WERI-Rb-1 (cell line): ENCODE measurements at regions not wholly inside any gene's neighbourhood (a gene's known extent, or its start where the extent isn't known, plus 50 kb on each side); places are given as distances from the start of the nearest gene placed in this dataset.

Experiments used
- DNase-seq: peaks from one replicate; pipeline ENCODE4 v3.0.0-alpha.2; 2020
- H3K27ac ChIP-seq: fragments of 250-450 bp; sonication (Bioruptor Pico); 2 replicates; pipeline ENCODE4 v1.5.1; 2020; ENCODE audit warnings: mild to moderate bottlenecking, moderate library complexity
- H3K27me3 ChIP-seq: fragments of 250-450 bp; sonication (Bioruptor Pico); 2 replicates; pipeline ENCODE4 v1.5.1; 2021; ENCODE audit warnings: mild to moderate bottlenecking, low read depth, moderate library complexity; ENCODE audit not compliant: insufficient read depth, severe bottlenecking
- H3K36me3 ChIP-seq: fragments of 250-450 bp; sonication (Bioruptor Pico); 2 replicates; pipeline ENCODE4 v1.5.1; 2020; ENCODE audit warnings: mild to moderate bottlenecking, moderate library complexity
- H3K4me3 ChIP-seq: 2 replicates; pipeline ENCODE4 v1.5.1; 2011; ENCODE audit warnings: low read depth, mild to moderate bottlenecking, control low read depth, low read length
- H3K9me3 ChIP-seq: fragments of 250-450 bp; sonication (Bioruptor Pico); 2 replicates; pipeline ENCODE4 v1.5.1; 2021; ENCODE audit warnings: mild to moderate bottlenecking, moderate library complexity; ENCODE audit not compliant: severe bottlenecking
- TF ChIP-seq, protein P1 (sequence below): IDR thresholded peaks from 2 replicates; pipeline ENCODE4 v1.5.1; 2011; ENCODE audit warnings: low read depth, mild to moderate bottlenecking, control low read depth, inconsistent platforms, low read length

DNA sequence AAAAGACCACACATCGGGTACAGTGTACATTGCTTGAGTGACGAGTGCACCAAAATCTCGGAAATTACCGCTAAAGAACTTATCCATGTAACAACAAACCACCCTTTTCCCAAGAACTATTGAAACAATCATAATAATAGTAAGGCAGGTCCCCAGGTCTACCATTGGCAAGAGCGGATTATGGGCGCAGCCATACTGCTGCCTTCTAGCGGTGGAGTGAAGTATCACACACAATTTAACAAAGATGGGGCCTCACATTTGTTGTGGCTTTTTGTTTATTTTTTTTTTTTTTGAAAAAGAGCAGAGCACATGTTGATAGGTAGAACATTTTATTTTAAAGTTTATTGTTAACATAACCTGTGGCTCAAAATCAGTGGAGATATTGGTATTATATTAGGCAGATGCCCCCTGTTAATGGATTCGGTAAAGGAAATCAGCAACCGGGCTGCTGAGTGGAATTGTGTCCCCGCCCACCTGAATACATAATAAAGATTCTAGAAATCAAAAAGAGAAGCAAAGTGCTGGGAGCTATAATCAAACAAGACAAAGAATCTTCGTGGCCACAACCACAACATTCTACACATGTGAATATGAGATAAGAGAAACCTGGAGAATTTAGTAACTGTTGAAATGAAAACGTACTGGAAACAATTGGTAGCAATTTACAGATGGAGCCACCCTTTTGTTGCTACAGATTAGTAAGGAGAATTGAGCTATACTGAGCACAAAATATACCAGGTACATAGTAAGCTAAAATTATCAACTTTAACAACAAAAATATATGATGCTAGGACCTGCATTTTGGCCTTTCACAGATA lies 94.2 kb upstream of the EXOC2 start:
- Histone ChIP-seq H3K27ac (no peak overlapping the region), H3K4me3 (no peak overlapping the region), H3K9me3 (no peaks in the 10 kb centered on the region), H3K36me3 (no peaks in the 10 kb centered on the region), H3K27me3 (no peaks in the 10 kb centered on the region)
- TF ChIP-seq, protein P1, sequence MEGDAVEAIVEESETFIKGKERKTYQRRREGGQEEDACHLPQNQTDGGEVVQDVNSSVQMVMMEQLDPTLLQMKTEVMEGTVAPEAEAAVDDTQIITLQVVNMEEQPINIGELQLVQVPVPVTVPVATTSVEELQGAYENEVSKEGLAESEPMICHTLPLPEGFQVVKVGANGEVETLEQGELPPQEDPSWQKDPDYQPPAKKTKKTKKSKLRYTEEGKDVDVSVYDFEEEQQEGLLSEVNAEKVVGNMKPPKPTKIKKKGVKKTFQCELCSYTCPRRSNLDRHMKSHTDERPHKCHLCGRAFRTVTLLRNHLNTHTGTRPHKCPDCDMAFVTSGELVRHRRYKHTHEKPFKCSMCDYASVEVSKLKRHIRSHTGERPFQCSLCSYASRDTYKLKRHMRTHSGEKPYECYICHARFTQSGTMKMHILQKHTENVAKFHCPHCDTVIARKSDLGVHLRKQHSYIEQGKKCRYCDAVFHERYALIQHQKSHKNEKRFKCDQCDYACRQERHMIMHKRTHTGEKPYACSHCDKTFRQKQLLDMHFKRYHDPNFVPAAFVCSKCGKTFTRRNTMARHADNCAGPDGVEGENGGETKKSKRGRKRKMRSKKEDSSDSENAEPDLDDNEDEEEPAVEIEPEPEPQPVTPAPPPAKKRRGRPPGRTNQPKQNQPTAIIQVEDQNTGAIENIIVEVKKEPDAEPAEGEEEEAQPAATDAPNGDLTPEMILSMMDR: peak; percentile 72
- peak; percentile 54 for DNase-seq

GRCh38 chr6:783966-784735 lies 91.2 kb upstream of the EXOC2 start:
- Histone ChIP-seq H3K27ac (no peak overlapping the region), H3K27me3 (no peaks in the 10 kb centered on the region), H3K9me3 (no peaks in the 10 kb centered on the region), H3K4me3 (no peak overlapping the region), H3K36me3 (no peaks in the 10 kb centered on the region)
- TF ChIP-seq, protein P1: no peak
- DNase-seq: no peak

- Histone ChIP-seq H3K4me3 (no peak overlapping the region; the same call in 1 of the 2 replicates), H3K27me3 (no peaks in the 10 kb centered on the region), H3K36me3 (no peaks in the 10 kb centered on the region), H3K27ac (no peak overlapping the region), H3K9me3 (no peaks in the 10 kb centered on the region)
- DNase-seq: no peak
- TF ChIP-seq, protein P1: no peak
These were observed 89.2 kb upstream of the EXOC2 start for GRCh38 chr6:782141-782540.

DNA sequence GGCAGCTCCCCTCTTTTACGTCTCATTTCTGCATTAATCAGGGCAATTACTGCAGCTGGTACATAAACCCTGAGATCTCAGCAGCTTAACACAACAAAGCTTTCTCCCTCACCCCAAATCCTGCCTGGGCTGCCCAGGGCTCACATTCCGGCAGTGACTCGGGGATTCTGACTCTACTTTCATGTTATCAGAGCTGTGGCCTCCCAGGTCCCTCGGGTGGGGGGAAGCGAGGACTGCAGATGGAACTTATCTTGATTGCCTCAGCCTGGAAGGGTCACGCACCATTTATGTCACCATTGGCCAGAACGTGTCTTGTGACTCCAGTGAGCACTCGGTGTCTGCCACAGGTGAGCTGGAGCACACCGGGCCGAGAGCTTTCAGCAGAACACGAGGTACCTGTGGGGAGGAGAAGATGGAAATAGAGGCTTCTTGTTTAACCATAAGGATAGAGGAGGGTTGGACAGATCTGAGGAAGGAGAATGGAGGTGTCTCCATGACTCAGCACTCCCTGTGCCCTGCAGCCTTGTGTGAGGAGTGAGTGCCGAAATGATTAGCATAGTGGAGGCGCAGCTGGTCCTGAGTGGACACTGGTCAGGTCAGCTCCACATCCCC lies 88.5 kb upstream of the EXOC2 start:
- Histone ChIP-seq H3K27ac (peak overlapping the region; percentile 3), H3K4me3 (peak overlapping the region; percentile 29), H3K36me3 (no peaks in the 10 kb centered on the region), H3K9me3 (no peaks in the 10 kb centered on the region), H3K27me3 (no peaks in the 10 kb centered on the region)
- TF ChIP-seq, protein P1: no peak
- peak; percentile 78 for DNase-seq

GRCh38 chr6:780706-781105 lies 87.8 kb upstream of the EXOC2 start:
- TF ChIP-seq, protein P1: no peak
- Histone ChIP-seq H3K27me3 (no peaks in the 10 kb centered on the region), H3K4me3 (no peak overlapping the region; the same call in 1 of the 2 replicates), H3K9me3 (no peaks in the 10 kb centered on the region), H3K36me3 (no peaks in the 10 kb centered on the region), H3K27ac (peak overlapping the region; percentile 3)
- peak; percentile 76 for DNase-seq
